NCI-H2196 treated with DMSO at 0.1 percent for 48 hours (cell line): ENCODE measurements at regions not wholly inside any gene's neighbourhood (a gene's known extent, or its start where the extent isn't known, plus 50 kb on each side); places are given as distances from the start of the nearest gene placed in this dataset.

Source experiments
- DNase-seq: peaks from one replicate; lab custom pipeline; 2025; ENCODE audit not compliant: unreplicated experiment; lab: John Stamatoyannopoulos, UW

DNA sequence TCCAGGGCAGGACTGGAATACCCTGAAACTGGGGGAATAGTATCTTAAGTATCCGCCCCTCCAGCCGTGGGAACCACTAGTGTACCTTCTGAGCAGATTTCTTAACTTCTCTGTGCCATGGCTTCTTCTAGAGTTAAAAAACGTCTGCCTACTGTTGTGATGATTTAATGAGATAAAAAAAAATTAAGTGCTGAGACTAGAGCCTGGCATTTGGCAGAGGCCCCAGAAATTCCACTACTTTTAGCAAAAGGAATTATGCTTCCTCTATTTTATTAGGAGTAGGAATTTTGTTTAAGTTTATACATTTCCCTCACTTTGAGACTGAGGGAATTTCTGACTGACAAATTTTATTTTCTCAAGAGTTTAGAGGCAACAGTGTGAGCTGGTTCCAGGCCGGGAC is 371.2 kb upstream of the B3GAT1 start:
- no peak for DNase-seq

- no peak for DNase-seq
These were observed 369.4 kb upstream of the B3GAT1 start for GRCh38 chr11:134781380-134781866.

- DNase-seq, result no peak
These were observed 368.6 kb upstream of the B3GAT1 start for GRCh38 chr11:134780486-134781147.

DNA sequence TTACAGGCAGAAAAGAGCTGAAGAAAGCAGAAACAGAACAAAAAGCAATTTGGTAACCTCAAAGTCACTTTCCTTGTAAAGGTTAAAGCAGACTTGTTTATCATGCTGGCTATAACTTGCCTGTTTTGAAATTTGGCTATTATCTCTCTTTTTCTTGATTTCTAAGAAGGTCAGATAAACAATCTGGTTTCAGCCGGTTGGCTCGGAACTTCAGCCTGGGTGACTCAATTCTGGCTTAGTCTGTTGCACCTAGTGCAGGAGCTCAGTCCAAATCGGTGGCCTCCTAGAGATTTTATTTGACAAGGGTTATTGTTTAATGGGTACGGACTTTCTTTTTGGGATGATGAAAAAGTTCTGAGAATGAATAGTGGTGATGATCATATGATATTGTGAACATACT is 367.1 kb upstream of the B3GAT1 start:
- no peak for DNase-seq

GRCh38 chr11:134768463-134768862 is 356.4 kb upstream of the B3GAT1 start:
- no peak for DNase-seq

GRCh38 chr11:134765565-134765964 is 353.5 kb upstream of the B3GAT1 start:
- DNase-seq, result no peak

DNA sequence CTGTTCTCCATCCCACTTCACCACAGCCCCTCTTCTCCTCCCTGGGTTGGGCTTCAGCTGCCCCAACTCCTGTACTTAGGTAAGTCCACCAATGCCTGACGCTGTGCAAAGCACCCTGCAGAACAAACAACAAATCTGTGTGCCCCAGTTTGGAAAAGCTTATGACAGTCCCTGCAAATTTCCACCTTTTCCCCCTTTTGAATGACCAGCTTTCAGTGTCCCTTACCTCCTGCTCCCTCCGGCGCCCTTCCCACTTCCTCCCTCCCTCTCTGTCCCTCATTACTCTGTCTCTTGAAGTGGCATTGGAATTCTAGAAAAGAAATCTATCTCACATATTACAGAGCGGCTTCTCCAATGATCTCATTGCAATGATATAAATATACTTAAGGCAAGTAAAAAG is 352.9 kb upstream of the B3GAT1 start:
- DNase-seq, result no peak

GRCh38 chr11:134764367-134764766 is 352.3 kb upstream of the B3GAT1 start:
- DNase-seq, result no peak

- DNase-seq, result no peak
These were observed 351.0 kb upstream of the B3GAT1 start for GRCh38 chr11:134763030-134763388.

- no peak for DNase-seq
These were observed 350.4 kb upstream of the B3GAT1 start for GRCh38 chr11:134762248-134763029.

GRCh38 chr11:134761926-134762247 is 349.8 kb upstream of the B3GAT1 start:
- no peak for DNase-seq

- DNase-seq, result no peak
These were observed 349.3 kb upstream of the B3GAT1 start for GRCh38 chr11:134761386-134761785.

GRCh38 chr11:134760957-134761356 is 348.9 kb upstream of the B3GAT1 start:
- no peak for DNase-seq

DNA sequence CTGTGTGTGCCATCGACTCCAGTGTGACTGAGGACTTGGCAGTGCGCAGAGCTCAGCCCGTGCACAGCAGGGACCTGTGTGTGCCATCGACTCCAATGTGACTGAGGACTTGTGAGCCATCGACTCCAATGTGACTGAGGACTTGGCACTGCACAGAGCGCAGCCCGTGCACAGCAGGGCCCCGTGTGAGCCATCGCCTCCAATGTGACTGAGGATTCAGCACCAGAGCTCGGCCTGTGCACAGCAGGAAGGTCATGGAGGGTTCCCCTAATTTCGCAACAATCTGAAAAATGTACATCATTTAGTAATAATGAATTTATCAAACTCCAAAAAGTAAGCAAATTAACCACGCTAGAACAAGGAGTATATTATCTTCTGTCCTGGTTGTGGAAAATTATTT is 348.3 kb upstream of the B3GAT1 start:
- DNase-seq, result no peak

GRCh38 chr11:134759855-134760254 is 347.8 kb upstream of the B3GAT1 start:
- DNase-seq, result no peak

GRCh38 chr11:134759274-134759673 is 347.2 kb upstream of the B3GAT1 start:
- DNase-seq, result no peak

DNA sequence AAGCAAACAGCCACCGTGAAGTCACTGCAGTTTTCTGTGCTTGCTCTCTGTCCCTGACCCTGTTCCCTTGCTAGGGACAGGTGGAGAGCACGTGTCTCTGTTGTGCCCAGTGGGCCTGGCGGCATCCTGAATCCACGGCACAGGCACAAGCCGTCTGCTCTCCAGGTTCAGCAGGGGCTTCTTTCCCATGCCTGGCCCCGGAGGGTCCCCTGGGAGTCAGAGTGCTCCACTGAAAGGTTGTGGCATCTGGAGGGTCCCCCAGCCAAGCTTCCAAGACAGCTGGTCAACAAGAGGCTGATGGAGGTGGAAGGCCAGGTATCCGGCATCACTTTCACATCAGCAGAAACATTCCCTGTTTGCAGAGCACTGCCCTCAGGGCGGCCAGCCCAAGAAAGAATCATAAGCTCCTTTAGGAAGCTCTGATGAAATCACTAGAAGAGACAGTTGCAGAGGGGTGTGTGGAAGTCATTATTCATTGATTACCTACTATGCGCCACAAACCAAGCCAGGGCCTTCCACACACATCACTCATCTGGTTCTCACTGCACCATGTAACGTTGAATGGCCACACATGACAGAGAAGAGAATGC is 346.4 kb upstream of the B3GAT1 start:
- no peak for DNase-seq

- no peak for DNase-seq
These were observed 345.6 kb upstream of the B3GAT1 start for GRCh38 chr11:134757633-134758032.

DNA sequence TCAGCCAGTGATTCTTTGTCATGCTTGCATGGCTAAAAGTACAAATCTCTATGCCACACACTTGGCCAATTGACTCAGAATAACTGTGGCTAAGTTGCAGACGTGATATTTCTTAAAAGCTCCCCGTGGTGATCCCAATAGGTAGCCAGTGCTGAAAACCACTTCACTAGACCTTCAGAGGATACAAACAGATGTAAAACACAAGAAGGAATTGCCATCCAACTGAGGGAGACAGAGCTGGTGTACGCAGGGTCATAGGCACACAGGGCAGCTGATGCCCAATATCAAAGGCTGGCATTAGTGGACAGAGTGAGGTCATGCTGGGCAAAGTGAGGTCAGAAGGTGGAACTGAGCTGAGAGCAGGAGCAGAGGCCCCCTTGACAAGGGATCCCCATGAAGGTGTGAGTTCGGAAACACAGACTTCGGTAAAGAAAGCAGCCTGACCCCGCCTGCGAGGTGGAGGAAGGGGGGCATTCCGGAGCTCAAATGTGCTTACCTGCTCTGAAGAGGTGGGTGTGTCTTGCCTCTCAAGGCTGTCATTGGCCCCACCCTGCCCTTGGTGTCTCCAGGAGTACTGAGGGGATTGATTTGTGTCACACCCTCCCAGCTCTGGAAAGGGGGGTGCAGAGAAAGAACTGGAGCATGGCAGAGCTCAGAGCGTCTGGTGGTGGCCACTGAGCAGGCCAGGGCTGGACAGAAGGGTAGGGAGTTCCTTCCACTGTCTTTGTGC is 344.9 kb upstream of the B3GAT1 start:
- DNase-seq, result no peak

DNA sequence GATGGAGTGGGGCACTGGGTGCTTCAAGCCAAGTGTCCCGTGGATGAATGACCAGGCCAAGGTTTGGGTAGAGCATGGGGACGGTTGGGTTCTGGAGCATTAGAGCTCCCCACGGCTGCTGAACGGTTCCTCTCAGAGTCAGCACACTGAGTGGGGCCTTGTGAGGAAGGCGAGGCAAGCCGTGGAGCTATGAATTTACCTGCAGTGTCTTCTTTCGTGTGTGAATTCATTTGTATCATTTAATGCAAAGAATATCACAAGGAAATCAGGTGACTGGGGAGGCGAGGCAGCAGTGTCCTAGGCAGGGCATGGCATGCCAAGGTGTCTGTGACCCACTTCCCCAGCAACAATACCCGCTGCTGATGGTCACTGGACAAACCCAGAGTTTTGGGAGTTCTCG is 343.5 kb upstream of the B3GAT1 start:
- no peak for DNase-seq

GRCh38 chr11:134754521-134755198 is 342.6 kb upstream of the B3GAT1 start:
- no peak for DNase-seq
